Retina (tissue), 1 donor: ENCODE measurements at regions not wholly inside any gene's neighbourhood (a gene's known extent, or its start where the extent isn't known, plus 50 kb on each side); places are given as distances from the start of the nearest gene placed in this dataset.

Experiments used
- DNase-seq: peaks from one replicate; pipeline ENCODE4 v3.0.0-alpha.2; 2016

GRCh38 chr12:58593557-58594304 lies 326.6 kb downstream of the LRIG3 start:
- DNase-seq: no peak

DNA sequence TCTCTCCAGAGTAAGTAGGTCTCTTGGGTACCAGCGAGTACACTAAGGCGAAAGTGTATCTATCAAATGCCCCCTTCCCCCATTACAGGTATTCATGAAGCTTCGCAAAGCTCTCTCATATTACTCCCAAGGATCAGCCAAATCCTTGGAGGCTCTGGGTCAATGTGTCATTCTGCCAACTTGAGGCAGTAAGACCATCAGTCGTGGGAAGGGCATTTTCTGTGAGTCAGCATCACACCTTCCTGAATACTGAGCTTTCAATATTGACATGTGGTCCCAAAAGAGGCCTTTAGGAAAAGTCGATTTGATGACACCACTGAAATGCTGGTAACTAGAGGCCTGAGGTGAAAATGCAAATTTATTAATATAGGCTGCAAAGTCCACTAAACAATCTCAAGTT lies 323.9 kb downstream of the LRIG3 start:
- DNase-seq: no peak

DNA sequence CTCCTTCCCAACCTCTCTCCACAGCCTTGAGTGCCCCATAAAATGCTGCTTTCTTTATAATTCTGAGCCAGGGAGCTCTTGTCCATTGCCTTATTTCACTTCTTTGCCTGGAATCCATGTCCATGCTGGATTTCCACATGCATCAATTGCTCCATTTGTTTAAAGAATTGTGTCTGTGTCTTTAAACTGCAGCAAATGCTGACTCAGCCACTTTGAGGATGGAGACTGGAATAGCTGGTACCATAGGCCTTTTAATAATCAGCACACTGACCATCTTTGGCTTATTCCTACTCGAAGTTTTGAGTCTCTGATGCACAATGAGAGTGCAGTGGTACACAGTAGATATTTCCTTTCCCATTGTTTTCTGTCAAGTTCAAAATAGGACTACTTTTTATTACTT lies 318.8 kb downstream of the LRIG3 start:
- no peak for DNase-seq

DNA sequence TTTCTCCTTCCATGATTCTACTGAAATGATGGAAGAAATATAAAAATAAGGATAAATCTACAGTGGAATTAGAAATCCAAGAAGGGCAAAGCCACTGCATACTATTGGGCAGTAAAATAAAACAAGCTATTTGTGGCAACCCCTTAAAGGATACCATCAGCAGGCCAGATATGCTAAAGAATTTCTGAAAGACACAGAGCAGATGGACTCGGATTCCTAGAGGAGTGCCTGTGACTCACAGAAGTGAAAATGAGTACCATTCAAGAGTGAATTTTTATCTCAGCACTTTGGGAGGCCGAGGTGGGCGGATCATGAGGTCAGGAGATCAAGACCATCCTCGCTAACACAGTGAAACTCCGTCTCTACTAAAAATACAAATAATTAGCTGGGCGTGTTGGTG lies 318.1 kb downstream of the LRIG3 start:
- DNase-seq: no peak

DNA sequence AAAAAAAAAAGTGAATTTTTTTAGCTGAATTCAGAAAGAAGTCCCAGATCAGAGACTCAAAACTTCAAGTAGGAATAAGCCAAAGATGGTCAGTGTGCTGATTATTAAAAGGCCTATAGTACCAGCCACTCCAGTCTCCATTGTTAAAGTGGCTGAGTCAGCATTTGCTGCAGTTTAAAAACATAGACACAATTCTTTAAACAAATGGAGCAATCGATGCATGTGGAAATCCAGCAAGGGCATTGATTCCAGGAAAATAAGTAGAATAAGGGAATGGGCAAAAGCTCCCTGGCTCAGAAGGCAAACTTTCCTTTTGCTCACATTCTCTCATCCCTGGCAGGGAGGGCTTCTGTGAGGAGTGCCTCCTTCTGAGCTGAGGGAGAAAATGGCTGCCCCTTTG lies 317.6 kb downstream of the LRIG3 start:
- DNase-seq: no peak

GRCh38 chr12:58607805-58608204 lies 312.5 kb downstream of the LRIG3 start:
- no peak for DNase-seq

- no peak for DNase-seq
Observed at GRCh38 chr12:58608711-58609110, 311.6 kb downstream of the LRIG3 start.

DNA sequence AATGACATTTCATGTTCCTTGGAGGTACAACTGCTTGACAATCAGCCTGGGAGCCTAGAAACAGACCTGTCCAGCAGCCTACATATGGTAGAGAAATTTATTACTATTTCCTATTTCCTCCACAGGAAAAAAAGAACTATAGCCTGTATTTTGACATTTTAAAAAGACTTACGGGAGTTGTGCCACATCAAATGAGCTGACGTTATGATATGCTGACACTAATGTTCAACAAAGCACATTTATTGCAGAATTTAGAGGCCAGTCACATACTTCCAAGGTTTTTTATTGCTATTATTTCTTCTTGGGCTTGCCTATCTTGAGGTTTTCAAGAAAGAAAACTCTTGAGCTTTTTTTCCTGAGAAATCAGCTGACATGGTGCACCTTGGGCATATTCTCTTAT lies 305.3 kb downstream of the LRIG3 start:
- peak; percentile 10 for DNase-seq

DNA sequence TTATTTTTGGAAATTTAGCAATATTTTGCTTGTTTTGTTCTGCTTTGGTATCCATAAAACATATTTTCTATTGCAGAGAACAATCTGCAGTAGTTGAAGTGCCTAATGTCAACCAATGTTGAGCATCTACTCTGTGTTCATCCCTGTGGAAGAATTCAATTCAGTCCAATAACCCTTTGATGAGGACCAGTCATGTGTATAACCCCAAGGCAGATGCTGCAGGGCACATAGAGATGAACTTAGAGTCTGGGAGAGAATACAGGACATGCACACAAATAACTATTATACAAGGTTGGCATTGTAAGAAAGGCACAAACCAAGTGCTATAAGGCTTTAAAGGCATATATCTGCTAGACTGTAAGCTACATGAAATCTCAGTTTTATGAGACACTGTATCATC lies 304.7 kb downstream of the LRIG3 start:
- peak; percentile 43 for DNase-seq

DNA sequence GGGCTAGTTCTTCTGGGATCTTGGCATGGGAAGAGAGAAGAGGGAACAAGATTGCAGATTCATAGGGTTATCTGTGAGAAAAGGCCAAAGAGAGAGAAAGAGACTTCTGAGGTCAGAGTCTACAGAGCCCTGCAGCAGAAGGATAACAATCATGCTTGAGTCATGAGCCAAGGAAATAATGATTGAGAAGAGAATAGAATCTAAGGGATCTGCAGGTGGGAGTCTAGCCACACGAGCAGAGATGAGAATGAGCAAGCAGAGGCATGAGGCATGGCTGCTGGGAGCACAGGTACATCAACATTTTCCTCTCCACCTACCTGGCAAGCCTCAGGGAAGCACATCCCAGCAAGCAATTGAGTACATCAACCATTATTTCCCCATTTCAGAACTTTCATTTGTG lies 303.7 kb downstream of the LRIG3 start:
- no peak for DNase-seq

GRCh38 chr12:58621126-58621525 lies 299.2 kb downstream of the LRIG3 start:
- no peak for DNase-seq

- no peak for DNase-seq
Observed at GRCh38 chr12:58629376-58629775, 290.9 kb downstream of the LRIG3 start.

DNA sequence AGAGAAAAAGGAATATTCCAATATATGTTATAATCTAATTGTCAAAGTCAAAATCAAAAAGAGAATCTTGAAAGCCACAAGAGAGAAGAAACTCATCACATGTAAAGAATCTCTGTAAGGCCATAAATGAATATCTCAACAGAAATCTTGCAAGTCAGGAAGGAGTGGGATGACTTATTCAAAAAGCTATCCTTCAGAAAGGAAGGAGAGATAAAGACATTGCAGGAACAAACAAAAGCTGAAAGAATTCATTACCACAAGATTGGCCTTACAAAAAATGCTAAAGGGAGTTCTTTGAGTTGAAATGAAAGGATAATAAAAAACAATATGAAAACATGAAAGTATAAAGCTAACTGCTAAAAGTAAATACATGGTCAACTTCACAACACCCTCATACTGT lies 286.8 kb downstream of the LRIG3 start:
- no peak for DNase-seq

GRCh38 chr12:58639318-58639934 lies 280.9 kb downstream of the LRIG3 start:
- DNase-seq: no peak

- DNase-seq: no peak
Observed at GRCh38 chr12:58640314-58640713, 280.0 kb downstream of the LRIG3 start.

DNA sequence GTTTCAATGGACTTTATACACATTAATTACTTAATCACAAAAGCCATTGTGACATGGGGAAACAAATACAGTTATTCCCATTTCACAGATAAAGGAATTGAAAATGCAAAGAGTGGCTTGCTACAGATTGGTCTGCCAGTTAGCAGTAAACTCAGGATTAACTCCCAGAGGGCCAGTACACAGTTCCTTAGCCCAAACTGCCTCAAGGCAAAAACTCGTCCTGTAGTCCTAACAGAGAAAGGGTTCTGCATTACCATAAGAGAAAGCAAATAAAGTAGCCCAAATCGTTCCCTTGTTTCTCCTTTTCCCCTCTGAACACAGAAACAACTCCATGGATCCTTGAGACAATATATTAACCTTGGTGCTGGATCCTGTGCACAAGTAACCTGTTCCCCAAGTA lies 274.4 kb downstream of the LRIG3 start:
- DNase-seq: no peak

- DNase-seq: no peak
Observed at GRCh38 chr12:58647495-58647894, 272.8 kb downstream of the LRIG3 start.

DNA sequence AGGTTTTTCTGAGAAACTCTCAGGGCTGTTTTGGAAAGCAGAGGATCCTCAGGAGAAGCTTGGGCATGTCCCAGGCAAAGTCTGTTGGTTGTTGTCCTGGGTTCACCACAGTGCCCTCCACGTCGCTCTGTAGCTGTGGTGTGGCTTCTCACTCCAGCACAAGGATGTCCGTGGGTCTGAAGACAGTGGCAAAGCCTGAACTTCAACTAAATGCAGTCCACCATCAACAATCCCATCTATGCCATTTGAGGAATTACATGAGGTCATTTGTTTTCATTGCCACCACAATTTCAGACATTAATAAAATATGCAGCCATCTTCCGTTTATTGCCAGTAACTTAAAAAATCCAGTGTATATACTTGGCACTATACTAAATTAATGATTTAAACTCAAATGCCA lies 272.1 kb downstream of the LRIG3 start:
- DNase-seq: no peak

GRCh38 chr12:58651850-58652249 lies 268.5 kb downstream of the LRIG3 start:
- DNase-seq: no peak

GRCh38 chr12:58654021-58654420 lies 266.3 kb downstream of the LRIG3 start:
- no peak for DNase-seq

DNA sequence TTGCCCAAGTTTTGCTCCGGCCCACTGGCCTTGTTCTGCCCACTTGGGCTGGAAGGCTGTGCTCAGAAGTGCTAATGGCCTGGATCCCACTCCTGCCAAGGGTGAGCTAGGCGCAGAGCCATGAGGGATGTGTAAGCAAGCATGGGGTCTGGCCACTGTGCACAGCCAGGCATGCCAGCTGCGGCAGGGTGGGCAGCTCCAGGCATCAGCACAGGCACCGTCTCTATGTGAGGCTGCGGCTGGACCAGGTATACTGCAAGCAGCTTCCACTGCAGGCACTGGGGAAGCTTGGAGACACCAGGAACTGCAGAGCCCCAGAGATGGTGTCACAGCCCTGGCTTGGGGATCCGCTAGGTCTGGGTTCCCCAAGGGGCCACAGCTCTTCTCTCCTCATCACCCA lies 264.9 kb downstream of the LRIG3 start:
- no peak for DNase-seq

- DNase-seq: no peak
Observed at GRCh38 chr12:58656254-58657009, 263.9 kb downstream of the LRIG3 start.

DNA sequence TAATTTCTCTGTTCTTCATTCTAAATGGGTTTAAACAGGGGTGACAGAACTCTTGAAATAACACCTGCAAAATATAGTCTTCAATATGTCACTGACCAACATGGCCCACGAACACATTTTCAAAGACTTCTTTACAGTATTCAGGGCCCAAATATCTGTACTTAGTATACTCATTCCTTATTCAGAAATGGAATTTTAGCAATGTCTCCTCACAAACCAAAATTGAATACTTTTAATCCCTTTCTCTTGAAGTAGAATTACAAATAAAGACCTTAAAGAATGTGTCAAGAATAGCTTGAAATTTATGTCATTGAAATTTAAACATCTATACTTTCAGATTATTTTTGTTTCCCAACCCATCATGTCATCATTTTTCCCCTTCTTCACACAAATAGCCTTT lies 263.1 kb downstream of the LRIG3 start:
- DNase-seq: no peak

GRCh38 chr12:58665375-58665774 lies 254.9 kb downstream of the LRIG3 start:
- DNase-seq: no peak
